Mesenchymal stem cell (in vitro differentiated cells and primary cell): ENCODE measurements at regions not wholly inside any gene's neighbourhood (a gene's known extent, or its start where the extent isn't known, plus 50 kb on each side); places are given as distances from the start of the nearest gene placed in this dataset.
"Not testable (repeated sequence)": the region's sequence is repeated elsewhere in the genome, so short reads cannot be mapped to it uniquely, and the experiment has no call there.

Experiments
- DNase-seq: peaks from one replicate; pipeline ENCODE4 v3.0.0-alpha.2; 2013
- H2AFZ ChIP-seq: one replicate; pipeline ENCODE4 v1.6.1; 2013; ENCODE audit warnings: low read depth, mild to moderate bottlenecking, control low read depth, inconsistent platforms, low read length, moderate library complexity
- H2AK5ac ChIP-seq: 2 replicates; pipeline ENCODE4 v1.6.1; 2013; ENCODE audit warnings: low read length, moderate library complexity, mild to moderate bottlenecking, inconsistent platforms; ENCODE audit not compliant: severe bottlenecking
- H2BK120ac ChIP-seq: one replicate; pipeline ENCODE4 v1.6.1; 2013; ENCODE audit warnings: low read depth, mild to moderate bottlenecking, inconsistent platforms, low read length, moderate library complexity
- H2BK12ac ChIP-seq, 2 experiments: one replicate each; pipeline ENCODE4 v1.6.1; 2013; ENCODE audit warnings: inconsistent platforms in 2 of 2, low read length in 2 of 2, mild to moderate bottlenecking in 2 of 2, moderate library complexity in 2 of 2, control low read depth in 1 of 2
- H2BK15ac ChIP-seq: one replicate; pipeline ENCODE4 v1.6.1; 2013; ENCODE audit warnings: mild to moderate bottlenecking, low read depth, inconsistent platforms; ENCODE audit not compliant: poor library complexity, severe bottlenecking
- H2BK5ac ChIP-seq: 2 replicates; pipeline ENCODE4 v1.6.1; 2013; ENCODE audit warnings: low read depth, mild to moderate bottlenecking, low read length, control low read depth, inconsistent platforms; ENCODE audit not compliant: poor library complexity, severe bottlenecking
- H3K14ac ChIP-seq, 2 experiments: one replicate each; pipeline ENCODE4 v1.6.1; 2013; ENCODE audit warnings: inconsistent platforms in 2 of 2, low read length in 2 of 2, control low read depth in 1 of 2, mild to moderate bottlenecking in 1 of 2, moderate library complexity in 1 of 2
- H3K18ac ChIP-seq, 2 experiments: one replicate each; pipeline ENCODE4 v1.6.1; 2013; ENCODE audit warnings: inconsistent platforms in 2 of 2, low read length in 2 of 2, control low read depth in 1 of 2, low read depth in 1 of 2, mild to moderate bottlenecking in 1 of 2
- H3K23ac ChIP-seq, 2 experiments: one replicate each; pipeline ENCODE4 v1.6.1; 2013; ENCODE audit warnings: inconsistent platforms in 2 of 2, low read length in 2 of 2, mild to moderate bottlenecking in 2 of 2, moderate library complexity in 2 of 2, control low read depth in 1 of 2
- H3K27ac ChIP-seq: 2 replicates; pipeline ENCODE4 v1.5.1; 2013; ENCODE audit warnings: mild to moderate bottlenecking, moderate library complexity, low read length, control low read depth, inconsistent platforms; ENCODE audit not compliant: poor library complexity, severe bottlenecking
- H3K27me3 ChIP-seq, 2 experiments: 2 replicates each; pipeline versions ENCODE4 v1.6.1 to v1.7.0; 2013; ENCODE audit warnings: low read length in 2 of 2, mild to moderate bottlenecking in 2 of 2, moderate library complexity in 2 of 2, control low read depth in 1 of 2, inconsistent platforms in 1 of 2; ENCODE audit not compliant: control insufficient read depth in 1 of 2, insufficient read depth in 1 of 2
- H3K36me3 ChIP-seq, 2 experiments: 2 replicates each; pipeline versions ENCODE4 v1.6.1 to v1.7.0; 2013; ENCODE audit warnings: low read length in 2 of 2, control low read depth in 1 of 2, inconsistent platforms in 1 of 2, low read depth in 1 of 2, mild to moderate bottlenecking in 1 of 2; ENCODE audit not compliant: insufficient read depth in 2 of 2, control insufficient read depth in 1 of 2
- H3K4ac ChIP-seq, 2 experiments: one replicate each; pipeline ENCODE4 v1.6.1; 2013; ENCODE audit warnings: inconsistent platforms in 2 of 2, low read length in 2 of 2, mild to moderate bottlenecking in 2 of 2, moderate library complexity in 2 of 2, control low read depth in 1 of 2, low read depth in 1 of 2
- H3K4me1 ChIP-seq: 2 replicates; pipeline ENCODE4 v1.6.1; 2013; ENCODE audit warnings: low read depth, low read length, control low read depth; ENCODE audit not compliant: control insufficient read depth, insufficient read depth
- H3K4me2 ChIP-seq: 2 replicates; pipeline ENCODE4 v1.6.1; 2013; ENCODE audit warnings: low read length, mild to moderate bottlenecking, inconsistent platforms; ENCODE audit not compliant: poor library complexity, severe bottlenecking
- H3K4me3 ChIP-seq, 2 experiments: 2 replicates each; pipeline versions ENCODE4 v1.5.1 to v1.7.0; 2013; ENCODE audit warnings: low read length in 2 of 2, mild to moderate bottlenecking in 2 of 2, control low read depth in 1 of 2, low read depth in 1 of 2; ENCODE audit not compliant: insufficient read depth in 1 of 2
- H3K79me1 ChIP-seq: replicated peaks from 2 replicates; pipeline ENCODE4 v1.6.1; 2013; ENCODE audit warnings: mild to moderate bottlenecking, control low read depth, low read length, inconsistent platforms; ENCODE audit not compliant: poor library complexity, severe bottlenecking
- H3K9ac ChIP-seq: 2 replicates; pipeline ENCODE4 v1.7.0; 2013; ENCODE audit warnings: mild to moderate bottlenecking, low read length, moderate library complexity
- H3K9me3 ChIP-seq: 2 replicates; pipeline ENCODE4 v1.7.0; 2013; ENCODE audit warnings: mild to moderate bottlenecking, low read length; ENCODE audit not compliant: control insufficient read depth
- H4K8ac ChIP-seq: one replicate; pipeline ENCODE4 v1.6.1; 2013; ENCODE audit warnings: inconsistent platforms, mild to moderate bottlenecking, low read length, moderate library complexity
- H4K91ac ChIP-seq: one replicate; pipeline ENCODE4 v1.6.1; 2013; ENCODE audit warnings: mild to moderate bottlenecking, low read length, inconsistent platforms
- WGBS: methylation state at CpG from one replicate; pipeline ENCODE4 v1.1.7; 2013; ENCODE audit warnings: mixed read lengths; 5-methylcytosine and 5-hydroxymethylcytosine counted together

DNA sequence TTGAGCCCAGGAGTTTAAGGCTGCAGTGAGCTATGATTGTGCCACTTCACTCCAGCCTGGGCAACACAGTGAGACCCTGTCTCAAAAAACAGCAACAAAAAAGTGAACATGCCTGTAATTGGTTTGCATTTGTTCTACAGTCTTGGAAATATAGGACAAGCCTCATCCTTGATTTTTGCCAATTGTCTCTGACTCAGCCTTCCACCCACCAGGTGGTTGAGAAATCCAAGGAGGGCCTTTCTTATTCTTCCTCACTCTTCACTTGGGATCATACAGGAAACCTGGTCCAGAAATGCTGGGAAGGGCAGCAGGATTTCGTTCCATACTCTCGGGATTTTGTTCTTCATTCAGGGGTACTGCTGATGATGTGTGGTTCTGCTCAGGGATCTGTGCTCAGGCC is 94.6 kb downstream of the CDC42EP3 start:
- no peak overlapping the region for H3K27ac ChIP-seq
- no peak overlapping the region for H3K14ac ChIP-seq
- peaks cover 2% of the 10 kb centered on the region for H3K4me1 ChIP-seq
- H2BK15ac ChIP-seq: no peak overlapping the region
- no peak overlapping the region for H2AFZ ChIP-seq
- H3K23ac ChIP-seq: no peak overlapping the region
- no peaks in the 10 kb centered on the region for H3K79me1 ChIP-seq
- no peak overlapping the region for H3K4me2 ChIP-seq
- H3K9ac ChIP-seq: no peak overlapping the region
- DNase-seq: no peak
- H4K91ac ChIP-seq: no peak overlapping the region
- no peak overlapping the region for H2BK5ac ChIP-seq
- H3K9me3 ChIP-seq: no peaks in the 10 kb centered on the region
- no peak overlapping the region for H2AK5ac ChIP-seq
- H3K4ac ChIP-seq: no peak overlapping the region
- H3K36me3 ChIP-seq: no peaks in the 10 kb centered on the region
- H2BK120ac ChIP-seq: no peak overlapping the region
- H2BK12ac ChIP-seq: peak overlapping the region; percentile 28 to 84
- no peak overlapping the region for H4K8ac ChIP-seq
- WGBS: 100% methylated on average over 2 of the region's 2 CpGs
- no peaks in the 10 kb centered on the region for H3K27me3 ChIP-seq
- H3K4me3 ChIP-seq: no peak overlapping the region
- H3K18ac ChIP-seq: no peak overlapping the region

DNA sequence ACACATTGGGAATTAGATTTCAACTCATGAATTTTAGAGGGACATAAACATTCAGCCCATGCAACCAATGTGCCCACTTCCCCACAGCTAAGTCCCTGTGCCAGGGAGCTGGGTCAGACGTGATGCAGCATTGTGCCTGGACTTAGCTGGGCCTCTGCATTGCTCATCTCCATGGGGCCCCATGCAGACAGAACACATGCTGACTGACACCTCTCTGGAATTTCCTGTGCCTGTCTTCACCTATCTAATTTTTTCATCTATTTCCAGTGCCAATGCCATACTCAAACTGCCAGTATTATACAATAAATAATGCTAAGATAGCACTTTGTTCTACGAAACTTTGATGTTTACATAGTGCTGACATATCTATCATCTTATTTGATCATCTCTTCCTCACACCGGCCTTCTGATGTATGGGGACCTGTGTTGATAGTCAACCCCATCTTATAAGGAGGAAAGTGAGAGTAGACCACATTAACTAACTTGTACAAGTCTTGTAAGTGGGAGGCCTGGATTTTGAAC is 92.2 kb downstream of the CDC42EP3 start:
- Histone ChIP-seq H2BK120ac (no peak overlapping the region), H3K14ac (peak overlapping the region in 1 of 2 experiments; percentile 53), H3K9me3 (no peaks in the 10 kb centered on the region), H3K4me2 (no peak overlapping the region), H3K18ac (peak overlapping the region; percentile 11 to 19), H3K23ac (no peak overlapping the region), H4K8ac (no peak overlapping the region), H3K4ac (no peak overlapping the region), H2BK5ac (no peak overlapping the region), H3K36me3 (no peaks in the 10 kb centered on the region), H3K27me3 (no peaks in the 10 kb centered on the region), H4K91ac (no peak overlapping the region), H3K27ac (no peak overlapping the region), H2AK5ac (no peak overlapping the region), H3K4me3 (no peak overlapping the region), H3K9ac (no peak overlapping the region), H3K4me1 (peaks cover 5% of the 10 kb centered on the region), H2AFZ (peak overlapping the region; percentile 5), H2BK12ac (peak overlapping the region in 1 of 2 experiments; percentile 29), H2BK15ac (no peak overlapping the region), H3K79me1 (no peaks in the 10 kb centered on the region)
- WGBS: 99% methylated on average over 3 of the region's 3 CpGs
- DNase-seq: no peak

- H3K4me1 ChIP-seq, H3K4ac ChIP-seq, H2AK5ac ChIP-seq, H2BK5ac ChIP-seq, H3K27ac ChIP-seq, H2BK15ac ChIP-seq, H3K27me3 ChIP-seq, H4K8ac ChIP-seq, H2BK12ac ChIP-seq, H2AFZ ChIP-seq, H3K4me3 ChIP-seq, H3K14ac ChIP-seq, H3K4me2 ChIP-seq, H3K18ac ChIP-seq, H3K36me3 ChIP-seq, DNase-seq, H3K9me3 ChIP-seq, H3K79me1 ChIP-seq, H4K91ac ChIP-seq, H2BK120ac ChIP-seq, H3K9ac ChIP-seq, H3K23ac ChIP-seq: not testable (repeated sequence)
- WGBS: 100% methylated on average over 2 of the region's 3 CpGs
Observed at GRCh38 chr2:37579949-37580348, 91.5 kb downstream of the CDC42EP3 start.

DNA sequence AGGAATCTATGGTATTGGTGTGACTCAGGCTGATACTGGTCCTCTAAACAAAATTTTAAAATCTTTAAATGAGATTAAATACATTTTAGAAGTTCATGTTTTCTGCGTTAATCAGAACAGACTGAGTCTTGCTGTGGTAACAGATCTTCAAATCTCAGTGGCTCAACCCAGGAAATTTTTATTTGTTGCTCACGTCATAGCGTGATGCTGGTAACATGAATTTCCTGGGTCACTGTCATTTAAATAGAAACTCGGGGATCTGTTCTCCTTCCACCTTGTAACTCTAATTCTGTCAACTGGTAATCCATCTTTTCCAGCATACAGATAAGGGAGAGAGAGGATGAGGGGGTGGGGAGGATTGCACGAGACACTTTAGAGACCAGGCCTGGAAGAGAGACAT is 90.0 kb downstream of the CDC42EP3 start:
- WGBS: 88% methylated on average over 3 of the region's 5 CpGs
- Histone ChIP-seq H3K23ac (no peak overlapping the region), H3K4ac (no peak overlapping the region), H2BK5ac (no peak overlapping the region), H2BK15ac (no peak overlapping the region), H2AK5ac (no peak overlapping the region), H3K14ac (no peak overlapping the region), H3K4me1 (peaks cover 11% of the 10 kb centered on the region), H3K36me3 (no peaks in the 10 kb centered on the region), H4K91ac (no peak overlapping the region), H3K4me3 (no peak overlapping the region), H2AFZ (no peak overlapping the region), H3K27me3 (no peaks in the 10 kb centered on the region), H2BK120ac (no peak overlapping the region), H3K27ac (no peak overlapping the region), H3K4me2 (no peak overlapping the region), H4K8ac (peak overlapping the region; percentile 12), H3K9me3 (no peaks in the 10 kb centered on the region), H3K18ac (no peak overlapping the region), H3K9ac (no peak overlapping the region), H3K79me1 (no peaks in the 10 kb centered on the region), H2BK12ac (peak overlapping the region in 1 of 2 experiments; percentile 52)
- peak; percentile 62 for DNase-seq
